Fibroblast of villous mesenchyme (primary cell): ENCODE measurements at regions not wholly inside any gene's neighbourhood (a gene's known extent, or its start where the extent isn't known, plus 50 kb on each side); places are given as distances from the start of the nearest gene placed in this dataset.
A peak's percentile ranks its signal among the peaks of the same experiment; 100 is the strongest.

Experiments used
- DNase-seq: peaks from one replicate; pipeline ENCODE4 v3.0.0-alpha.2; 2010; ENCODE audit warnings: low read depth
- H3K4me3 ChIP-seq: 2 replicates; pipeline ENCODE4 v1.5.1; 2011; ENCODE audit warnings: low read depth, mild to moderate bottlenecking, low read length
- CTCF ChIP-seq: IDR thresholded peaks from 2 replicates; pipeline ENCODE4 v1.5.1; 2012; ENCODE audit warnings: low read depth, mild to moderate bottlenecking, low read length; ENCODE audit not compliant: insufficient read depth

- no peak for DNase-seq
- H3K4me3 ChIP-seq, result no peak overlapping the region
- no peak for TF ChIP-seq CTCF
Observed at GRCh38 chr3:102617381-102617780, 182.6 kb downstream of the ZPLD1 start.

GRCh38 chr3:102619361-102619760, 184.5 kb downstream of the ZPLD1 start:
- no peak for DNase-seq

GRCh38 chr3:102629943-102630342, 195.1 kb downstream of the ZPLD1 start:
- no peak for TF ChIP-seq CTCF
- H3K4me3 ChIP-seq, result no peak overlapping the region
- no peak for DNase-seq

More at GRCh38 chr3:102619361-102619760, 184.5 kb downstream of the ZPLD1 start:
- H3K4me3 ChIP-seq, result no peak overlapping the region
- no peak for TF ChIP-seq CTCF

GRCh38 chr3:102630531-102630930, 195.7 kb downstream of the ZPLD1 start:
- DNase-seq, result peak; percentile 21
- TF ChIP-seq CTCF, result no peak

GRCh38 chr3:102643546-102643945, 208.7 kb downstream of the ZPLD1 start:
- no peak overlapping the region for H3K4me3 ChIP-seq
- no peak for TF ChIP-seq CTCF
- DNase-seq, result no peak

More at GRCh38 chr3:102630531-102630930, 195.7 kb downstream of the ZPLD1 start:
- no peak overlapping the region for H3K4me3 ChIP-seq

GRCh38 chr3:102646557-102646956, 211.7 kb downstream of the ZPLD1 start:
- H3K4me3 ChIP-seq, result no peak overlapping the region
- TF ChIP-seq CTCF, result no peak
- DNase-seq, result no peak

- TF ChIP-seq CTCF, result no peak
- H3K4me3 ChIP-seq, result no peak overlapping the region
- no peak for DNase-seq
Observed at GRCh38 chr3:102660653-102661052, 225.8 kb downstream of the ZPLD1 start.
